Right atrium auricular region (tissue), 2 donors: ENCODE measurements at regions not wholly inside any gene's neighbourhood (a gene's known extent, or its start where the extent isn't known, plus 50 kb on each side); places are given as distances from the start of the nearest gene placed in this dataset.
"Not testable (repeated sequence)": the region's sequence is repeated elsewhere in the genome, so short reads cannot be mapped to it uniquely, and the experiment has no call there.

Experiments
- DNase-seq: peaks from one replicate; pipeline ENCODE4 v3.0.0-alpha.2; 2019; ENCODE audit warnings: low spot score
- H3K27ac ChIP-seq, 2 donors: fragments of 200-600 bp; sonication (generic); 1 replicate in 1 of 2; 2 replicates in 1 of 2; pipeline ENCODE4 v1.5.1; 2016 to 2019
- H3K27me3 ChIP-seq, 2 donors: fragments of 200-600 bp; sonication (generic); one replicate each; pipeline versions ENCODE4 v1.5.1 to v1.6.0; 2017 to 2019
- H3K36me3 ChIP-seq: fragments of 200-600 bp; sonication (generic); one replicate; pipeline ENCODE4 v1.5.1; 2016
- H3K4me1 ChIP-seq, 2 donors: fragments of 200-600 bp; sonication (generic); one replicate each; pipeline versions ENCODE4 v1.5.1 to v1.6.0; 2017 to 2019
- H3K4me3 ChIP-seq, 2 donors: fragments of 200-600 bp; sonication (generic); 1 replicate in 1 of 2; 2 replicates in 1 of 2; pipeline ENCODE4 v1.5.1; 2017 to 2019; ENCODE audit warnings: mild to moderate bottlenecking in 1 of 2, moderate library complexity in 1 of 2
- H3K9me3 ChIP-seq, 2 donors: fragments of 200-600 bp; sonication (generic); one replicate each; pipeline ENCODE4 v1.5.1; 2019
- TF ChIP-seq, protein P1 (sequence below), 2 donors: fragments of 200-600 bp; sonication (generic); IDR thresholded peaks; one replicate each; pipeline ENCODE4 v1.5.1; 2019; ENCODE audit warnings: antibody characterized with exemption in 2 of 2

- Histone ChIP-seq H3K27ac (no peak overlapping the region), H3K9me3 (no peaks in the 10 kb centered on the region), H3K4me3 (no peak overlapping the region), H3K36me3 (no peaks in the 10 kb centered on the region), H3K4me1 (no peaks in the 10 kb centered on the region), H3K27me3 (no peaks in the 10 kb centered on the region)
- no peak for DNase-seq
- TF ChIP-seq, protein P1, sequence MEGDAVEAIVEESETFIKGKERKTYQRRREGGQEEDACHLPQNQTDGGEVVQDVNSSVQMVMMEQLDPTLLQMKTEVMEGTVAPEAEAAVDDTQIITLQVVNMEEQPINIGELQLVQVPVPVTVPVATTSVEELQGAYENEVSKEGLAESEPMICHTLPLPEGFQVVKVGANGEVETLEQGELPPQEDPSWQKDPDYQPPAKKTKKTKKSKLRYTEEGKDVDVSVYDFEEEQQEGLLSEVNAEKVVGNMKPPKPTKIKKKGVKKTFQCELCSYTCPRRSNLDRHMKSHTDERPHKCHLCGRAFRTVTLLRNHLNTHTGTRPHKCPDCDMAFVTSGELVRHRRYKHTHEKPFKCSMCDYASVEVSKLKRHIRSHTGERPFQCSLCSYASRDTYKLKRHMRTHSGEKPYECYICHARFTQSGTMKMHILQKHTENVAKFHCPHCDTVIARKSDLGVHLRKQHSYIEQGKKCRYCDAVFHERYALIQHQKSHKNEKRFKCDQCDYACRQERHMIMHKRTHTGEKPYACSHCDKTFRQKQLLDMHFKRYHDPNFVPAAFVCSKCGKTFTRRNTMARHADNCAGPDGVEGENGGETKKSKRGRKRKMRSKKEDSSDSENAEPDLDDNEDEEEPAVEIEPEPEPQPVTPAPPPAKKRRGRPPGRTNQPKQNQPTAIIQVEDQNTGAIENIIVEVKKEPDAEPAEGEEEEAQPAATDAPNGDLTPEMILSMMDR (IDR thresholded peaks at IDR 0.05), result no peak
Measured at GRCh38 chr21:22346576-22346975, 1348.4 kb downstream of the NCAM2 start.

GRCh38 chr21:22351076-22351475 lies 1352.9 kb downstream of the NCAM2 start:
- Histone ChIP-seq H3K4me3 (no peak overlapping the region), H3K27ac (no peak overlapping the region), H3K4me1 (no peaks in the 10 kb centered on the region), H3K27me3 (no peaks in the 10 kb centered on the region), H3K36me3 (no peaks in the 10 kb centered on the region), H3K9me3 (no peaks in the 10 kb centered on the region)
- DNase-seq, result no peak
- TF ChIP-seq, protein P1 (IDR thresholded peaks at IDR 0.05), result no peak

- Histone ChIP-seq H3K27me3 (no peaks in the 10 kb centered on the region), H3K4me1 (no peaks in the 10 kb centered on the region), H3K36me3 (no peaks in the 10 kb centered on the region), H3K27ac (no peak overlapping the region), H3K4me3 (no peak overlapping the region), H3K9me3 (no peaks in the 10 kb centered on the region)
- TF ChIP-seq, protein P1 (IDR thresholded peaks at IDR 0.05), result no peak
- DNase-seq, result no peak
Measured at GRCh38 chr21:22352088-22352487, 1353.9 kb downstream of the NCAM2 start.

- H3K4me3 ChIP-seq, result no peak overlapping the region
- H3K4me1 ChIP-seq, result no peaks in the 10 kb centered on the region
- TF ChIP-seq, protein P1 (IDR thresholded peaks at IDR 0.05), result no peak
- H3K27ac ChIP-seq, result no peak overlapping the region
- DNase-seq, result no peak
- no peaks in the 10 kb centered on the region for H3K9me3 ChIP-seq
- no peaks in the 10 kb centered on the region for H3K36me3 ChIP-seq
- no peaks in the 10 kb centered on the region for H3K27me3 ChIP-seq
Measured at GRCh38 chr21:22355949-22356348, 1357.7 kb downstream of the NCAM2 start.

- TF ChIP-seq, protein P1 (IDR thresholded peaks at IDR 0.05), result no peak
- Histone ChIP-seq H3K36me3 (no peaks in the 10 kb centered on the region), H3K27ac (no peak overlapping the region), H3K4me1 (no peaks in the 10 kb centered on the region), H3K9me3 (no peaks in the 10 kb centered on the region), H3K27me3 (no peaks in the 10 kb centered on the region), H3K4me3 (no peak overlapping the region)
- no peak for DNase-seq
Measured at GRCh38 chr21:22356663-22357062, 1358.5 kb downstream of the NCAM2 start.

DNA sequence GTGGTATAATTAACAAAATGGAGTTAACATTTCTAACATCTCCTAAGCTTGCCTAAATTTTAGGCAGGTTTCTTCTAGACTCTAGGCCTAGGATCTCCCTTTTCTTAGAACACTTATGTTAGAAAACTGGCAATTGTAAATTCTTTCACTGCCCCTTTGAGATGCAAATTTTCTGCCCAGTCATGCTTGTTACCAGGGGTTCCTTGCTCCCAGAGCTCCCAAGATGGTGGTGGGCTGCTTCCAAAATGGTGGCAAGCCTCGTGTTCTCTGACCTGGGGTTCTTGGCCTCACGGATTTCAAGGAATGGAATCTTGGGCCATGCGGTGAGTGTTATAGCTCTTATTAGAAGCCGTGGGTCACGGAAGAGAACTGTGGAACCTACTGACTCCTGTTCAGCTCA lies 1361.4 kb downstream of the NCAM2 start:
- not testable (repeated sequence) for H3K4me1 ChIP-seq

More for the DNA sequence above, 1361.4 kb downstream of the NCAM2 start:
- H3K36me3 ChIP-seq, H3K4me3 ChIP-seq, H3K9me3 ChIP-seq, H3K27ac ChIP-seq, DNase-seq, H3K27me3 ChIP-seq: not testable (repeated sequence)
